Caki2 (cell line): ENCODE measurements at regions not wholly inside any gene's neighbourhood (a gene's known extent, or its start where the extent isn't known, plus 50 kb on each side); places are given as distances from the start of the nearest gene placed in this dataset.
"Not testable (repeated sequence)": the region's sequence is repeated elsewhere in the genome, so short reads cannot be mapped to it uniquely, and the experiment has no call there.

Experiments used
- DNase-seq: peaks from one replicate; pipeline ENCODE4 v3.0.0-alpha.2; 2015; ENCODE audit warnings: low read depth
- in situ Hi-C: cut with HindIII; loops from 2 replicates; pipeline ENCODE4 v1.10.0; 2016; ENCODE audit warnings: low sequenced_read_pairs, low pct_unique_long_range_greater_than_20kb, mixed read lengths

DNA sequence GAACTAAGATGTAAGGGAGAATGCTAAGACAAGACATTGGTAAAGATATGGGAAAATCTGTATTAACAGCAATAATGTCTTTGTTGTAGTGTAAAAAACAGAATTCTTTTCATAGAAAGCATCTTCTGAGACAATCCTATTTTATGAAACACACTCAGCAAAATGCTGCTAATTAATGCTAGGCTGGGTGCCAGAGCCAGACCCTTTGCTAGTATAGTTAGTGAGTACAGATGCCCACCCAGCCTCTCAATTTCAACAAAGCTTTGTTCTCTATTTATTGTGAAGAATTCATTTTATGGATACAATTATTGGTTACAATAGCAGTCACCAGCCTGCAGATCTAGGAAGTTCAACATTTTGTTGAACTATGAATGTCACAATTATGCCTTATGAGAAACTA is 131.0 kb downstream of the SEM1 start:
- no peak for DNase-seq
- in situ Hi-C loops, result no loop called here

- in situ Hi-C loops, result no loop called here
- no peak for DNase-seq
These were observed 146.2 kb downstream of the SEM1 start for GRCh38 chr7:96563409-96563808.

GRCh38 chr7:96562966-96563365 is 146.7 kb downstream of the SEM1 start:
- in situ Hi-C loops, result no loop called here
- no peak for DNase-seq

- no peak for DNase-seq
- in situ Hi-C loops, result no loop called here
These were observed 147.2 kb downstream of the SEM1 start for GRCh38 chr7:96562458-96562857.

GRCh38 chr7:96561892-96562291 is 147.8 kb downstream of the SEM1 start:
- in situ Hi-C loops, result no loop called here
- DNase-seq, result no peak

DNA sequence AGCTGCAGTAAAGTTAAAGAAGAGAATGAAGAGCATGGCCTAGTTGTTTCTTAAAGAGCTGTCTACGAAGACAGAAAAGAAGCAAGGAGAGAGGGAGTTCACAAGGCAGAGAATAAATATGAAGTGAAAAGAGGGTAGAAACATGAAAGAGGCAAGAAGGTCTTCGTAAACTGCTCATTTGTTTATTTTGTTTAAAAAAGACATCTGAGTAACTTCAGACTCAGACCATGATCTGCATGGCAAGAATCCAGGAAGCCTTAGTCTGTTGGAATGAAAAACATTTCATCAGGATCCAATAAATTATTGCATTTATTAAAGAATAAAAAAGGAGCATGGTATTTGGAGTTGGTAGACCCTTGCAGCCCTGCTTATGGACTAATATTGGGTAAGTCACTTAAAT is 151.1 kb downstream of the SEM1 start:
- no peak for DNase-seq
- in situ Hi-C loops, result no loop called here

DNA sequence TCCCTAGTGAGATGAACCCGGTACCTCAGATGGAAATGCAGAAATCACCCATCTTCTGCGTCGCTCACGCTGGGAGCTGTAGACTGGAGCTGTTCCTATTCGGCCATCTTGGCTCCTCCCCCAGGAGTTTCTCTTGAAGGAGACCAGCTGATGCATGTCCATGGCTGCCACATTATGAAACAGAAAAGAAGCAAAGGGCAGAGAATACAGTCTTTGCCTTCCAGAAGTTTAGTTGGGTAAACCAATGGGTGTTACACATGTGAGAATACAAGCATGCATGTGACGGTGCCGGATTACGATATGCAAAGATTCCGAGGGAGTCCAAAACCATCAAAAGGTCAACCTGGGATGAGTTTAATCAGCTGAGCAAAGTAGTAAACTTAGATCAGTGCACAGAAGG is 151.6 kb downstream of the SEM1 start:
- in situ Hi-C loops, result no loop called here
- DNase-seq, result no peak

GRCh38 chr7:96557598-96557997 is 152.0 kb downstream of the SEM1 start:
- in situ Hi-C loops, DNase-seq: not testable (repeated sequence)

DNA sequence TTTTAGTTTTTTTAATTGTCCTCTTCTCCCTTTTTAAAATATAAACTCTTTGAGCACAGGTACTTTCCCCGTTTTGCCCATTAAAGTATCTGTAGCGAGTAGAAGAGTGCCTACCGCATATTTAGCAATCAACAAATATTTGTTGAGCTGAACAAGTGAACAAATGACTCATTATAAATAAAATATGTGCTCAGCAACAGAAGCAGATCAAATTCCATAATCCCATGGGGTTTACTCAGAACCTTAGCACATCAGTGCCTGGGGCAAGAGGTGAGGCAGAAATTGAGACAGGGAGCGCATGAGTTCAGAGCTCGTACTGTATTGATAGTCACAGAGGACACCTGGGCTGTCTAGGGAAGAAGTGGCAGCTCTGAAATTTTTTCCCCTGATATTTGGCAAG is 161.0 kb downstream of the SEM1 start:
- in situ Hi-C loops, result no loop called here
- no peak for DNase-seq

GRCh38 chr7:96547371-96547811 is 162.3 kb downstream of the SEM1 start:
- in situ Hi-C loops, result no loop called here
- no peak for DNase-seq

DNA sequence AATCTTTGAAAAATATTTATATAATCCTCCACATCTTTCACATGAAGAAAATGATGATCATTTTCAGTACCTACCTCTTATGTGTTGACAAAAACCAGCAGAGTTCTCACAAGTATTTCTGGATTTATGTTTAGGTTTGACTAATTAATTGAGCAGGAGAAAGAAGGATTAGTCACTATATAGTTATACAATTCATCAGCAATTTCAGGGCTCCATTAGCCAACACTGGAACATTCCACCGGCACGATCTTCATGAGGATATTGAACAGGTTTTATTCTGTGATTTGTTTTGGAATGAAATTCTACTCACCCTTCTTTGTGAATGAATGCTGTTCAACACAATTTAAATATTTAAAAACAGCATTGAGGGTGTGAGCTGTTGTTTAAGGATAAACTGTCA is 163.2 kb downstream of the SEM1 start:
- in situ Hi-C loops, result no loop called here
- DNase-seq, result no peak

- in situ Hi-C loops, result no loop called here
- no peak for DNase-seq
These were observed 170.2 kb downstream of the SEM1 start for GRCh38 chr7:96539471-96539870.

- no peak for DNase-seq
- in situ Hi-C loops, result no loop called here
These were observed 171.0 kb downstream of the SEM1 start for GRCh38 chr7:96538632-96539031.

- DNase-seq, result no peak
- in situ Hi-C loops, result no loop called here
These were observed 175.4 kb downstream of the SEM1 start for GRCh38 chr7:96534221-96534620.

GRCh38 chr7:96532428-96532935 is 177.2 kb downstream of the SEM1 start:
- DNase-seq, result no peak
- in situ Hi-C loops, result no loop called here

- in situ Hi-C loops, result no loop called here
- no peak for DNase-seq
These were observed 178.3 kb downstream of the SEM1 start for GRCh38 chr7:96531331-96531730.

DNA sequence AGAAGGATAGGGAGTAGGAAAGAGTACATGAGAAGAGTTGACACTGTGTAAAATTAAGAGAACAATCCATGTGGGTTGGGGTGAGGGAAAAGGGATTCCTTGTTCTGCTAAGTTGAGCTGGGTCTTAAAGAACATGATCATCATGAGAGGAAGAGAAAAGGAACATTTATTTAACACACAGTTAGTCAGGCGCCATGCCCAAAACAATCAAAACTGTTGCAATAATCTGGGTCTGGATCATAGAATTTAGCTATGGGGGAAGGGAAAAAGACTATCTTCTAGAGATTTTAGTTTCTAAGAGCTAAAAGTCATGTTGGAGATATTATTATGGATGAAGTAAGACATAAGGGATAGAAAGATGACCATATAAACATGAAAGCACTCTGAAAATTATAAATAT is 178.9 kb downstream of the SEM1 start:
- in situ Hi-C loops, result no loop called here
- DNase-seq, result no peak

- DNase-seq, result no peak
- in situ Hi-C loops, result no loop called here
These were observed 182.4 kb downstream of the SEM1 start for GRCh38 chr7:96527133-96527827.

DNA sequence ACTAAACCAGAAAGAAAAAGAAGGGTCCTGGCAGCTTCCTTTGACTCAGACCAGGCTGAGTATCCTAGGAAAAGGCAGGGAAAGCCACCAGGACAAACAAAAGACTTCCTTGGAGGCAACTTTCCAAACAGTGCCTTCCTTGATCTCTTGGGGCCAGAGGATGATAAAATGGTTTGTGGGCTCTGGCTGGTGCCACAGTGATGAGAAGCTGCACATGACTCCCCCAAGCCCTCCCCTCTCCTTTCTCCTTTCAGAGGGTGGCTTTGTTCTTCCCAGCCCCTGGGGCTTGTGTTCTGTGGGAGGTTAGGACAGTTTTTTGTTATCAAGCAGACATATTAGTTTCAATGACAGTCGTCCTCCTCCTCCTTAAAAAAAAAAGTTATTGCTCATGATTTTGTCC is 183.2 kb downstream of the SEM1 start:
- in situ Hi-C loops, result no loop called here
- no peak for DNase-seq

DNA sequence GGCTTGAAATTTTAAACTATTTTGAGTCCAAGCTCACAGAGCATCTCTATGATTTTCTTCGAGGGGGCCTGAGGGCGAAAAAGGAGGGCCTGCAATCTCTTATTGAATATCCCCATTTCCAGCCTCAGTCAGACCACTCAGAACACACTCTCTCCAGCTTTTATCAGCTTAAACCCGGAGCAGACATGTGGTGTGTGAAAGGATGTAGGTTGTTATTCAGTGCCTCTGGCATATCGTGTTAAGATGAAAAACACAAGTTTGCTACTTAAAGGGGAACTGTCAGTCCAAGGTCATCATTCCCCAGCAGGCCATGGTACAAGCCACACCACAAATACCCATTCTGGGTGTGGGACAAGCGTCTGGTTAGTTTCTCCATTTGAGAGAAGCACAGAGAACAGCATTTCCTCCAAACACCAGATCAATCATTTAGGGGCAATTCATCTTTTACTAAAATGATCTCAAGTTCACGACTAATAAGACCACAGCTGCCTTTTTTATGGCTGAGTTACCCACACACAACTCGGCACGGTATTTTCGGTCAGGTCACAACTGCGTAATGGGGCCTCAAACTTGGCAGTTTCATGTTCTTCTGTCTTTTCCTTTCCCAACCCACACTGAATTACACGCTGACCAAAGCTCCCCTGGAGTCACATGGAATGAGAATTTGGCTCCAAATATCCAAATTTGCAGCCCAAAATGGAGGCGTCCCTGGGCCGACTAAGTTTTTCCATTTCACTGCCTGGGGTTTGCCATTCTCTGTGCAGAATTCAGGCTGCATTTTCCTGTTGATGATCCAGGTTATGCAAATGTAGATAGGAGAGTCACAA is 188.4 kb downstream of the SEM1 start:
- in situ Hi-C loops, result no loop called here
- no peak for DNase-seq
